CD4-positive, alpha-beta T cell (primary cell): ENCODE measurements at regions not wholly inside any gene's neighbourhood (a gene's known extent, or its start where the extent isn't known, plus 50 kb on each side); places are given as distances from the start of the nearest gene placed in this dataset.

Source experiments
- ATAC-seq: fragments of 200-7000 bp; cut with Tn5 transposase; one replicate; pipeline ENCODE4 v1.10.0; 2022; ENCODE audit warnings: mild to moderate bottlenecking; ENCODE audit not compliant: poor library complexity
- CTCF ChIA-PET: fragments of 350-600 bp; sonication (Branson Sonifier 250); formaldehyde crosslinking; loops from one replicate; lab custom pipeline; 2021; ENCODE audit warnings: antibody characterized with exemption, inconsistent platforms; lab: Charles Lee
- POLR2A ChIA-PET: fragments of 350-600 bp; sonication (Branson Sonifier 250); formaldehyde crosslinking; loops from one replicate; lab custom pipeline; 2021; ENCODE audit warnings: antibody characterized with exemption, inconsistent platforms; lab: Charles Lee
- DNase-seq, 14 experiments: peaks; one replicate each; pipeline ENCODE4 v3.0.0-alpha.2; 2013 to 2020; ENCODE audit warnings: mixed read lengths in 2 of 14
- H3K27ac ChIP-seq, 2 donors: one replicate each; pipeline versions ENCODE4 v1.5.1 to v1.7.0; 2013; ENCODE audit warnings: low read length in 2 of 2, low read depth in 1 of 2, mild to moderate bottlenecking in 1 of 2
- H3K27me3 ChIP-seq, 2 experiments: 1 replicate in 1 of 2; 2 replicates in 1 of 2; pipeline versions ENCODE4 v1.6.1 to v1.7.0; 2013; ENCODE audit warnings: low read length in 2 of 2, control low read depth in 1 of 2, mild to moderate bottlenecking in 1 of 2, moderate library complexity in 1 of 2; ENCODE audit not compliant: insufficient read depth in 2 of 2, control insufficient read depth in 1 of 2
- H3K36me3 ChIP-seq: one replicate; pipeline ENCODE4 v1.6.1; 2013; ENCODE audit warnings: low read length, control low read depth; ENCODE audit not compliant: insufficient read depth
- H3K4me1 ChIP-seq: one replicate; pipeline ENCODE4 v1.6.1; 2013; ENCODE audit warnings: low read length, control low read depth; ENCODE audit not compliant: insufficient read depth
- H3K4me3 ChIP-seq: one replicate; pipeline ENCODE4 v1.5.1; 2013; ENCODE audit warnings: mild to moderate bottlenecking, low read length, moderate library complexity
- H3K9me3 ChIP-seq, 2 experiments: 1 replicate in 1 of 2; 2 replicates in 1 of 2; pipeline versions ENCODE4 v1.6.1 to v1.7.0; 2013; ENCODE audit warnings: low read length in 2 of 2, mild to moderate bottlenecking in 2 of 2, control low read depth in 1 of 2, moderate library complexity in 1 of 2; ENCODE audit not compliant: control insufficient read depth in 1 of 2, insufficient read depth in 1 of 2
- H3K27ac Mint-ChIP-seq: one replicate; pipeline ENCODE4 v1.8.0; 2020; ENCODE audit warnings: mixed read lengths
- H3K27me3 Mint-ChIP-seq: one replicate; pipeline ENCODE4 v1.8.0; 2021; ENCODE audit warnings: mixed read lengths
- H3K36me3 Mint-ChIP-seq: one replicate; pipeline ENCODE4 v1.8.0; 2021; ENCODE audit warnings: low read depth, mixed read lengths
- H3K4me1 Mint-ChIP-seq: one replicate; pipeline ENCODE4 v1.8.0; 2021; ENCODE audit warnings: low read depth, mixed read lengths
- H3K4me3 Mint-ChIP-seq: one replicate; pipeline ENCODE4 v1.8.0; 2020; ENCODE audit warnings: mild to moderate bottlenecking, mixed read lengths
- H3K9me3 Mint-ChIP-seq: one replicate; pipeline ENCODE4 v1.8.0; 2020; ENCODE audit warnings: mixed read lengths
- CTCF ChIP-seq: fragments of 200-600 bp; IDR thresholded peaks from one replicate; pipeline ENCODE4 v1.8.0; 2022; ENCODE audit warnings: antibody characterized with exemption, mild to moderate bottlenecking
- intact Hi-C, 2 experiments: fragments of 100-400 bp; cut with DNase I in 1 of 2; cut with micrococcal nuclease in 1 of 2; formaldehyde crosslinking; loops; one replicate each; pipeline versions ENCODE4 v1.15.1 to v1.9.0; 2023 to 2025; cut with DNase I, micrococcal nuclease

- CTCF ChIA-PET = no interaction called here
- Mint-ChIP-seq H3K4me1 (no peaks in the 10 kb centered on the region), H3K27me3 (peaks cover 15% of the 10 kb centered on the region)
These were observed 72.7 kb upstream of the DCLK2 start for GRCh38 chr4:150005537-150005936.

GRCh38 chr4:150006197-150006596 is 72.0 kb upstream of the DCLK2 start:
- POLR2A ChIA-PET = no interaction called here

More at GRCh38 chr4:150005537-150005936, 72.7 kb upstream of the DCLK2 start:
- TF ChIP-seq CTCF = no peak
- Histone ChIP-seq H3K9me3 (no peaks in the 10 kb centered on the region), H3K36me3 (no peaks in the 10 kb centered on the region), H3K27ac (no peak overlapping the region), H3K4me1 (no peaks in the 10 kb centered on the region), H3K4me3 (no peak overlapping the region), H3K27me3 (peaks cover 7 to 23% of the 10 kb centered on the region in 2 experiments)
- Mint-ChIP-seq H3K36me3 (no peaks in the 10 kb centered on the region), H3K4me3 (no peak overlapping the region), H3K9me3 (no peaks in the 10 kb centered on the region), H3K27ac (no peak overlapping the region)
- no peak for ATAC-seq
- DNase-seq = no peak
- intact Hi-C loops = no loop called here
- POLR2A ChIA-PET = no interaction called here

GRCh38 chr4:150007512-150007911 is 70.7 kb upstream of the DCLK2 start:
- Histone ChIP-seq H3K4me1 (no peaks in the 10 kb centered on the region), H3K27me3 (peaks cover 7 to 26% of the 10 kb centered on the region in 2 experiments), H3K4me3 (no peak overlapping the region), H3K9me3 (no peaks in the 10 kb centered on the region), H3K27ac (no peak overlapping the region), H3K36me3 (no peaks in the 10 kb centered on the region)
- Mint-ChIP-seq H3K4me3 (no peak overlapping the region), H3K4me1 (no peaks in the 10 kb centered on the region), H3K27me3 (peaks cover 15% of the 10 kb centered on the region), H3K9me3 (no peaks in the 10 kb centered on the region), H3K36me3 (no peaks in the 10 kb centered on the region), H3K27ac (no peak overlapping the region)
- DNase-seq (no peak), ATAC-seq (no peak)
- no peak for TF ChIP-seq CTCF
- CTCF ChIA-PET = interaction anchor here (1.3 kb wide), 1 partner anchor 27 kb away, joined by 3 read pairs; no protein-coding TSS in a partner anchor
- POLR2A ChIA-PET = no interaction called here
- intact Hi-C loops = no loop called here

More at GRCh38 chr4:150006197-150006596, 72.0 kb upstream of the DCLK2 start:
- no peaks in the 10 kb centered on the region for H3K9me3 ChIP-seq
- Mint-ChIP-seq H3K36me3 (no peaks in the 10 kb centered on the region), H3K27me3 (peaks cover 15% of the 10 kb centered on the region), H3K9me3 (no peaks in the 10 kb centered on the region), H3K4me1 (no peaks in the 10 kb centered on the region), H3K4me3 (no peak overlapping the region), H3K27ac (no peak overlapping the region)
- CTCF ChIA-PET = no interaction called here
- intact Hi-C loops = no loop called here
- peaks cover 7 to 26% of the 10 kb centered on the region in 2 experiments for H3K27me3 ChIP-seq
- no peaks in the 10 kb centered on the region for H3K36me3 ChIP-seq
- TF ChIP-seq CTCF = no peak
- H3K4me1 ChIP-seq = no peaks in the 10 kb centered on the region
- no peak for DNase-seq
- H3K4me3 ChIP-seq = no peak overlapping the region
- H3K27ac ChIP-seq = no peak overlapping the region
- ATAC-seq = no peak
